ENCODE measurements at regions not wholly inside any gene's neighbourhood (a gene's known extent, or its start where the extent isn't known, plus 50 kb on each side); places are given as distances from the start of the nearest gene placed in this dataset.

GRCh38 chr12:22794017-22794416, 169.0 kb downstream of the ETNK1 start (continued):
- TF ChIP-seq SP2 (tag by site-specific recombination; IDR thresholded peaks at IDR 0.05) (no peak), ZNF530 (tag by site-specific recombination; IDR thresholded peaks at IDR 0.05; ENCODE audit: low read depth) (no peak), ZNF473 (tag by site-specific recombination; IDR thresholded peaks at IDR 0.05) (no peak), ZNF785 (tag by site-specific recombination; IDR thresholded peaks at IDR 0.05) (no peak), ZNF404 (tag by site-specific recombination; IDR thresholded peaks at IDR 0.05) (no peak), ZNF624 (tag by site-specific recombination; IDR thresholded peaks at IDR 0.05) (no peak)

DNA sequence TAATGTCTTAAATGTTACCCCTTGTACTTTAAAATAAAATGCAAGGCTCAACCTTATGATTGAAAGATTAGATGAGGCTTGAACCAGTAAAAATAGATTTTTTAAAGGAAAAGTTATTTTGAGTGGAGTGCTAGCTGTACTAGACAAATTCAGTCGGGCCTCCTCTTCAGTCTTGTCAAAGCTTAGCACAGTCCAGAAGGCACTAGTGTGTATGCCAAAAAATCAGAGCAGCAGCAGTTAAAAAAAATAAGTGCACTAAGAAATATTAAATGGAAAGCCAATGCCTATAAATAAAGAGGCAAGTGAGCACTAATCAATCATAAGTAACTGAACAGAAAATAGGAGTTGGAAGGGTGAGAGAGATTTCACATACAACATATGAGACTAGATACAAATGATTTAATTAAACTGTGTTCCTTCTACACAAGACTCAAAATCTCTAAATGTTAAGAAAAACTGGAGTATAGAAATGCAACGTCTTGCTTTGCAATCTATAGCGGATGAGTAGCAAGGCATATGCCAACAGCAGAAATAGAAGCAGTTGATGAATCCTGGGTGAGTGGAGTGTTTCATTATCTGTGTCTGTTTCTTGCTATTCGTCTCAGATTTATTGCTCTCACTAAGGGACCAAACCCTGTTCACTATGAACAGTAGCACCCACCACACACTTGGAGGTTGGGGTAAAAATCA, 172.1 kb downstream of the ETNK1 start:
- H3K36me3 ChIP-seq (ENCODE audit: control insufficient read depth in 2 of 2, insufficient read depth in 1 of 2, low read length in 2 of 2), result no peaks in the 10 kb centered on the region
- no peak overlapping the region for H3K4me3 ChIP-seq (ENCODE audit: low read depth, low read length)
- TF ChIP-seq ZNF394 (tag by site-specific recombination; IDR thresholded peaks at IDR 0.05; ENCODE audit: borderline replicate concordance) (no peak), ZNF350 (tag by site-specific recombination; IDR thresholded peaks at IDR 0.05) (no peak), ZNF354C (tag by site-specific recombination; IDR thresholded peaks at IDR 0.05; ENCODE audit: borderline replicate concordance, low read depth) (no peak), ZNF530 (tag by site-specific recombination; IDR thresholded peaks at IDR 0.05; ENCODE audit: low read depth) (no peak), ZNF324 (tag by site-specific recombination; IDR thresholded peaks at IDR 0.05) (no peak), ZNF112 (tag by site-specific recombination; IDR thresholded peaks at IDR 0.05) (no peak), ZBTB49 (tag by site-specific recombination; IDR thresholded peaks at IDR 0.05; ENCODE audit: low read depth) (no peak), ZNF221 (tag by site-specific recombination; IDR thresholded peaks at IDR 0.05; ENCODE audit: borderline replicate concordance) (no peak), ZNF280D (tag by site-specific recombination; IDR thresholded peaks at IDR 0.05) (no peak), ZNF16 (tag by site-specific recombination; IDR thresholded peaks at IDR 0.05; ENCODE audit: low read depth) (no peak), ZNF214 (tag by site-specific recombination; IDR thresholded peaks at IDR 0.05; ENCODE audit: borderline replicate concordance) (no peak), ZBTB17 (tag by site-specific recombination; IDR thresholded peaks at IDR 0.05) (no peak), ZNF580 (tag by site-specific recombination; IDR thresholded peaks at IDR 0.05) (no peak), ZIC2 (tag by site-specific recombination; IDR thresholded peaks at IDR 0.05) (no peak)
- TF ChIP-seq, protein P1, sequence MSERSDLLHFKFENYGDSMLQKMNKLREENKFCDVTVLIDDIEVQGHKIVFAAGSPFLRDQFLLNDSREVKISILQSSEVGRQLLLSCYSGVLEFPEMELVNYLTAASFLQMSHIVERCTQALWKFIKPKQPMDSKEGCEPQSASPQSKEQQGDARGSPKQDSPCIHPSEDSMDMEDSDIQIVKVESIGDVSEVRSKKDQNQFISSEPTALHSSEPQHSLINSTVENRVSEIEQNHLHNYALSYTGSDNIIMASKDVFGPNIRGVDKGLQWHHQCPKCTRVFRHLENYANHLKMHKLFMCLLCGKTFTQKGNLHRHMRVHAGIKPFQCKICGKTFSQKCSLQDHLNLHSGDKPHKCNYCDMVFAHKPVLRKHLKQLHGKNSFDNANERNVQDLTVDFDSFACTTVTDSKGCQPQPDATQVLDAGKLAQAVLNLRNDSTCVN (tag by site-specific recombination; optimal IDR thresholded peaks at IDR 0.05), result no peak
- no peaks in the 10 kb centered on the region for H3K4me1 ChIP-seq (ENCODE audit: control insufficient read depth, insufficient read depth, low read length)
- H3K27ac ChIP-seq (ENCODE audit: extremely low read depth, low read depth, low read length), result no peak overlapping the region
- no peaks in the 10 kb centered on the region for H3K9me3 ChIP-seq (ENCODE audit: control insufficient read depth, insufficient read depth, low read depth, low read length)
- POLR2A ChIA-PET, result no interaction called here
- CTCF ChIA-PET, result interaction anchor here (1.1 kb wide), 1 partner anchor 10 kb away, joined by 3 read pairs; no protein-coding TSS in a partner anchor
